ENCODE measurements at regions not wholly inside any gene's neighbourhood (a gene's known extent, or its start where the extent isn't known, plus 50 kb on each side); places are given as distances from the start of the nearest gene placed in this dataset.
"Not testable (repeated sequence)": the region's sequence is repeated elsewhere in the genome, so short reads cannot be mapped to it uniquely, and the experiment has no call there.

- DNase-seq (ENCODE audit: low read depth in 2 of 2), result no peak
Measured at GRCh38 chr1:67528141-67528540, 97.9 kb upstream of the SERBP1 start.

DNA sequence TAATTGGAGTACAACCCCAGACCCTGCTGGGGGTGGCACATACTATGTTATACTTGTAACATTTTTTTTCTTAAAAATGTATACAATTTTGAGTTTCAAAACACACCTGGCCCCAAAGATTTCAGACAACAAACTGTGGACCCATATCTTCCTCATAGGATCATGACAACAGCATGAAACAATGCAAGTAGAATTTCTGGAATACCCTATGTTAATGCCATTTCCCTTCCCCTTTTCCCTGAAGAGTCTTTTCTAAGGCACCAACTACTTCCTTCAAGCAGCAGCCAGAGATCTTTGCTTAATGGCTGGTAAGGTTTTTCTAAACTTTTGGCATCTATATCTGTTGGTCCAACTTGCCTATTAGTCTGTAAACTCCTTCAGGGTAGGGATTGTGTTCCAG, 99.9 kb upstream of the SERBP1 start:
- no peak for DNase-seq (ENCODE audit: low read depth in 2 of 2)

GRCh38 chr1:67532452-67533216, 102.4 kb upstream of the SERBP1 start:
- DNase-seq (ENCODE audit: low read depth in 2 of 2), result no peak

GRCh38 chr1:67534627-67535065, 104.4 kb upstream of the SERBP1 start:
- DNase-seq (ENCODE audit: low read depth in 2 of 2), result no peak

- DNase-seq (ENCODE audit: low read depth in 2 of 2), result peak in 1 of 2 donors; percentile 4
Measured at GRCh38 chr1:67535474-67535873, 105.3 kb upstream of the SERBP1 start.

- DNase-seq (ENCODE audit: low read depth in 2 of 2), result no peak
Measured at GRCh38 chr1:67536957-67537666, 106.9 kb upstream of the SERBP1 start.

DNA sequence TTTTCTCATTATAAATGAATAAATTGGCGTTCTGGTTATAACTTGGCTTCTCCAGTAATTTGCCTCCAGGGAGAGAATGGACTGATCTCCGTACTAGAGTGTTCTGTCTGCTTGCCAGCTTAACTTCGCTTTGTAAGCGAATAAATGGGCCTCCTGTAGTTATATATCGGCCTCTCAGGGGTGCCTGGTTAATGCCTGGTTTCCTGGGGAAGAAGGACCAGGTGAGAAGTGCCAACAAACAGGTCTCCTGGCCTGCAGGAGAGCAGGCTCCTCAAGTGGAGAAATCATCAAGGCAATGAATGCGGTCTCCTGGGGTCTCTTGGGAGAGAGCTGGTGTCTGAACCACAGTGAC, 107.4 kb upstream of the SERBP1 start:
- no peak for DNase-seq (ENCODE audit: low read depth in 2 of 2)

DNA sequence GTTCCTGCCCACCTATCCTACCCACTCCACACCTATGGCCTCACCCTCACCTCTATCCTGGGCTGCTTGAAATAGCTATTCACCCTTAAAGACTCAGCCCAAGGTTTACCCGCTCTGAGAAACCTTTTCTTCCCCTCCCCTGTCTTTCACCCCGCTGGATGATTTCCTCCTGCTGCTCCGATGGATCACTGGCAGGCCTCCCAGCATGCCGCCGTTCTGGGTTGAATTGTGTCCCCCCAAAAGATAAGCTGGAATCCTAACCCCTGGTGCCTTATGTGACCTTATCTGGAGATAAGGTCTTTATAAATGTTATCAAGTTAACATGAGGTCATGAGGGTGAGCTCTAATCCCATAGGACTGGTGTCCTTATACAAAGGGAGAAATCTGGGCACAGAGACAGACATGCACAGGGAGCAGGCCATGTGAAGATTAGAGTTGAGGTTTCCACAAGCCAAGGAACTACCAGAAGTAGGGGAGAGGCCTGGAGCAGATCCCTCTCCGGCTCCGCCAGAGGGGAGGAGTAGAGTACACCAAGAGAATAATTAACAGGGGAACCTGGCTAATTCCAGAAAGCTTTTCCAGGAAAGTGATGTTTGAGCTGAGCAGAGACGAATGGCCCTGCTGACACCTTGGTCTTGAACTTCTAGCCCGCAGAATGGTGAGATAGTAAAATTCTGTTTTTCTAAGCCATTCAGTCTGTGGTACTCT, 110.0 kb upstream of the SERBP1 start:
- DNase-seq (ENCODE audit: low read depth in 2 of 2), result no peak

- no peak for DNase-seq (ENCODE audit: low read depth in 2 of 2)
Measured at GRCh38 chr1:67540733-67541125, 110.5 kb upstream of the SERBP1 start.

DNA sequence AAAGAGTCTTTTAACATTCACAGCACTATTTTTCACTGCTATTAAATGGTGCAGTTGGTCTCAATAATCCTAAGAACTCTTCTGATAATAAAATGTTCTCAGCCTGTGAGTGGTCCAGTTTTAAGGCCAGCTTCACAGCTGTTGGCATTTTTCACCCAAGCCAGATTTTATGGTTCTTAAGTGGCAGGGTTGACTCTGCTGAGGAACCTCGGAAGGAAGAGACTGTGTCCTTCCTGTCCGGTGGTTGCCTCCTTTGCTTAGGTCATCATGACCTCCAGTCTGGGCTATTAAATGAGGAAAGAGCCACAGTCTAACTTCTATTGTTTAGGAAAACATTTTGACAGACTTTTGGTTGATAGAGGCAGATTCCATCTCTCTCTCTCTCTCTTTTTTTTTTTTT, 112.5 kb upstream of the SERBP1 start:
- DNase-seq (ENCODE audit: low read depth in 2 of 2), result no peak

GRCh38 chr1:67544921-67545320, 114.7 kb upstream of the SERBP1 start:
- no peak for DNase-seq (ENCODE audit: low read depth in 2 of 2)

- DNase-seq (ENCODE audit: low read depth in 2 of 2), result no peak
Measured at GRCh38 chr1:67545364-67545763, 115.2 kb upstream of the SERBP1 start.

DNA sequence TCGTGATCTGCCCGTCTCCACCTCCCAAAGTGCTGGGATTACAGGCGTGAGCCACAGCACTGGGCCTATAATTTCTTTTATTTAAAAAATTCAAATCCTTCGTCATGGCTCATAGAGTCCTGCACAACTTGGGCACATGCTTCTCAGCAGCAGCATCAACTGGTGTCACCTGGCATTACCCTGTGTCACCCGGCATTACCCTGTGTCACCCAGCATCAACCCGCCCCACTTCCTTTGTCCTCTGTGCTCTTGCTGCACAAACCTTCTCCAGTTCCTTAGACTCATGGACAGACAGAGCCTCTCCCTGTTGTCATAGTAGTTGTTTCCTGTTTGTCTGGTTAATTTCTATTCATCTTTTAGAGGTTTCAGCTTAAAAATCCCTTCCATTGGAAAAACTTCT, 121.2 kb upstream of the SERBP1 start:
- no peak for DNase-seq (ENCODE audit: low read depth in 2 of 2)

DNA sequence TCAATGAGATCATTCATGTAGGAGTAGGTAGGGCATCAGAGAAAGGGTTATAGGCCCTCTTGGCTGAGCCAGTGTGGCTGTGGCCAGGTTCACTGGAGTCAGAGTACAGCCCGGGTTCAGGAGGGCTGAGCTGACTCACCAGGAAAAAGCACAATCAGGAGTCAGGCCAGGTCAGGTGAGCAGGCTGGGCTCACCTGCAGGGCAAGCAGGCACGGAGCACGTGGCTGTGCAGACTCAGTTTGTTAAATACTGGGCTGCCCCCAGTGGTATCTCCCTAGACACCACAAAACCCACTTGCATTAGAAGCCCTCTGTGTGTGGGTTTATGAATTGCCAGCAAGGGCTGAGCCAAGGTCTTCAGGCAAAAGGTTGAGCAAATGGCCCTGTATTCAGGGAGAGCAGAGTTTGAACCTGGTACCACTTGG, 122.1 kb upstream of the SERBP1 start:
- no peak for DNase-seq (ENCODE audit: low read depth in 2 of 2)

- not testable (repeated sequence) for DNase-seq (ENCODE audit: low read depth in 2 of 2)
Measured at GRCh38 chr1:67554204-67554603, 124.0 kb upstream of the SERBP1 start.

DNA sequence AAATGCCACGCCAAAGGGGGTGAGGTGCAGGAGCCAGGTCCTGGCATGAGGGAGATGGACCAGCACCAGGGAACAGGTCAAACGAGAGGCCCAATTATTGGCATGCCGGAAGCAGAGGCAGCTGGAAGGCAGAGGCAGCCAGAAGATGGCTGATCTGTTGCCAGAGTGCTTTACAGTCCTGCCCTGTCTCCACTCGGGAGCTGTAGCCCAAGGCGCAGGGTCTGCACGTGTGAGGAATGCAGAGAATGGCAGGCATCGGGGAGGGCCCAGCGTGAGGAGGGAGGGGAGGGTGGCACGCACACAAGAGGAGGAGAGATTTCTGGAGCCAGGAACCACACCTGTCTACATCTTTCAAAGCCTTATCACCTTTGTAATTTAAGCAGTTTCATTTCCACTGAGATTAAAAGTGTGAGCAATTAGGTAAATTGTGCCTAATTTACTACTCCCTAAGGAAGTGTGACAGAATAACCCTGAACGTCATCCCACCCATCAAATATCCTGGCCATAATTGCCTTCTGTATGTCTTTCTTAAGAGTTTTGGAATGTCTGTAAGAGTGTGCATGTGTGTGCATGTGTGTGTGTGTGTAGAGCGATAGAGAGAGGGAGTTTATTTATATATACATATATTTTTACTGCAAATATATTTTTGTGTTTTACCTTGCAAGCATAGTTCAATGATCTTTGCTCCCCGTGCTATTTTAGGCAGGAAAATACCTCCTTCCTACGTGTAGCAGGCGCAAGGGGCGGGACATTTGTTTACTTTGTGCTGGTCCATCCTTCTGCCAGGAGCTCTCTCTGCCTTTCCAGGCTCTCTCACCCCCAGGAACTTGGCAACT, 125.5 kb upstream of the SERBP1 start:
- DNase-seq (ENCODE audit: low read depth in 2 of 2), result no peak

- DNase-seq (ENCODE audit: low read depth in 2 of 2), result no peak
Measured at GRCh38 chr1:67556297-67556900, 126.2 kb upstream of the SERBP1 start.

DNA sequence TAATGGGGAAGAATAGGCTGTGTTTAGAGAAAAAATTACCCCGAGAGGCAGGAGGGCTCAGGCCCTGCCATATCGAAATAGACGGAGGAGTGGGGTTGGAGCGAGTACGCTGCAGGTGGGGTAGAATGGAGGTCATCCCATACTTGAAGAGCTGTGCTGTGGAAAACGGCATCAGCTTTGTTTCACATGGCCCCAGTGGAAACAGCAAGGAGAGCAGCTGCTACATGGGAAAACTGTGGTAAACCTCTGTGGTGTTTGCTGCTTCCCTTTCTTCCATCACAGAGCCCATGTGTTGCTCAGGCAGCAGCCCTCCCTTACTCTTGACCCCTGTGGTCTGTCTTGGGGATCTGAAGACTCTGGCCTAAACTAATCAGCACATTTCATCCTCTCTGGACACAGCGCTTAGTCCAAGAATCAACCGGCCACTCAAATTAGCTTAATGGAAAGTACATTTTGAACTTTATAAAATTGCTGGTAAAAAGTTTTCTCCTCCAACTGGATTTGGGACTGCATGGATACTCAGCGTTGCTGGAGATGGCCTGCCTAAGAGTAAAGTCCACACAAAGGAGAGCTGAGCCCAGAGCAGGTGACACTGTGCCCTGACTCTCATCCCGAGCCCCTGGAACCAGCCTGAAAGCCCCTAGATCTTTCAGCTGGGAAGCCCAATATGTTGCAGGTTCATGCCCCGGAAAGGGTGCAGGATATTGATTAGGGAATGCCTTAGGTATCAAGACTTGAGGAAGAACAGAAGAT, 127.1 kb upstream of the GADD45A start:
- no peak for DNase-seq (ENCODE audit: low read depth in 2 of 2)

- no peak for DNase-seq (ENCODE audit: low read depth in 2 of 2)
Measured at GRCh38 chr1:67558449-67559193, 126.4 kb upstream of the GADD45A start.

GRCh38 chr1:67559222-67559700, 125.7 kb upstream of the GADD45A start:
- DNase-seq (ENCODE audit: low read depth in 2 of 2), result no peak

All from activated CD8-positive, alpha-beta memory T cell treated with anti-CD3 and anti-CD28 coated beads for 4 hours (primary cell).